DOHH2 (cell line): ENCODE measurements at regions not wholly inside any gene's neighbourhood (a gene's known extent, or its start where the extent isn't known, plus 50 kb on each side); places are given as distances from the start of the nearest gene placed in this dataset.

Experiments used
- CTCF ChIP-seq: fragments of 200-600 bp; sonication (generic); IDR thresholded peaks from one replicate; pipeline ENCODE4 v1.5.1; 2014; ENCODE audit warnings: antibody characterized with exemption, mild to moderate bottlenecking, low read depth, low read length; ENCODE audit not compliant: poor library complexity, severe bottlenecking
- EZH2phosphoT487 ChIP-seq: fragments of 200-600 bp; sonication (generic); IDR thresholded peaks from 2 replicates; pipeline ENCODE4 v1.6.1; 2017; ENCODE audit warnings: borderline replicate concordance, mild to moderate bottlenecking, antibody characterized with exemption, low read length, moderate library complexity, mixed read lengths

- no peak for TF ChIP-seq CTCF
- no peak for TF ChIP-seq EZH2phosphoT487
Measured at GRCh38 chr3:168608926-168609325, 513.2 kb upstream of the GOLIM4 start.
